Coronary artery (tissue), 2 donors: ENCODE measurements at regions not wholly inside any gene's neighbourhood (a gene's known extent, or its start where the extent isn't known, plus 50 kb on each side); places are given as distances from the start of the nearest gene placed in this dataset.

Experiments used
- DNase-seq: peaks from one replicate; pipeline ENCODE4 v3.0.0-alpha.2; 2017; ENCODE audit warnings: low spot score
- H3K27ac ChIP-seq, 2 donors: fragments of 200-600 bp; sonication (generic); one replicate each; pipeline ENCODE4 v1.5.1; 2016 to 2019
- H3K4me3 ChIP-seq: fragments of 200-600 bp; sonication (generic); 2 replicates; pipeline ENCODE4 v1.5.1; 2016; ENCODE audit warnings: mild to moderate bottlenecking, moderate library complexity
- CTCF ChIP-seq: fragments of 200-600 bp; sonication (generic); IDR thresholded peaks from one replicate; pipeline ENCODE4 v1.5.1; 2019; ENCODE audit warnings: antibody characterized with exemption

GRCh38 chr2:150319658-150320555 lies 167.6 kb downstream of the RND3 start:
- DNase-seq = no peak
- H3K4me3 ChIP-seq = no peak overlapping the region
- H3K27ac ChIP-seq = no peak overlapping the region

DNA sequence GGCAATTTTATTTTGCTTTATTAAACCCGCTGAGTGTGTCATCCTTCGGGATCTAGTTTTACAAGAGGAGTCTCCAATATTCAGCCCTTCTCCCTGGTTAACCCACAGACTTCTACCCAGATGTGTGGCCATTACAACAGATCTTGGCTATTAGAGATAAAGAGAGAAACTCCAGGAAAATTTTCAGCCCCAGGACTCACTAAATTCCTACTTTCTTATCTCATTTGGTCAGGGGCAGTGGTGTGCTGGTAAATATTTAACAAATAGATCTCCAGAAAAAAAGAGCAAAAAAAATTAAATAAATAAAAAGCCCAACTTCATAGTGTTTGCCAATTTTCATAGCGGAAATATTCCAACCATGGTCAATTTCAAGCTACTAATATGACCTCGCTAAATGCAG lies 168.4 kb downstream of the RND3 start:
- TF ChIP-seq CTCF = no peak
- no peak for DNase-seq
- Histone ChIP-seq H3K4me3 (no peak overlapping the region), H3K27ac (no peak overlapping the region)

More at GRCh38 chr2:150319658-150320555, 167.6 kb downstream of the RND3 start:
- no peak for TF ChIP-seq CTCF

GRCh38 chr2:150312271-150312670 lies 175.2 kb downstream of the RND3 start:
- DNase-seq = no peak
- TF ChIP-seq CTCF = no peak
- Histone ChIP-seq H3K4me3 (no peak overlapping the region), H3K27ac (no peak overlapping the region)

DNA sequence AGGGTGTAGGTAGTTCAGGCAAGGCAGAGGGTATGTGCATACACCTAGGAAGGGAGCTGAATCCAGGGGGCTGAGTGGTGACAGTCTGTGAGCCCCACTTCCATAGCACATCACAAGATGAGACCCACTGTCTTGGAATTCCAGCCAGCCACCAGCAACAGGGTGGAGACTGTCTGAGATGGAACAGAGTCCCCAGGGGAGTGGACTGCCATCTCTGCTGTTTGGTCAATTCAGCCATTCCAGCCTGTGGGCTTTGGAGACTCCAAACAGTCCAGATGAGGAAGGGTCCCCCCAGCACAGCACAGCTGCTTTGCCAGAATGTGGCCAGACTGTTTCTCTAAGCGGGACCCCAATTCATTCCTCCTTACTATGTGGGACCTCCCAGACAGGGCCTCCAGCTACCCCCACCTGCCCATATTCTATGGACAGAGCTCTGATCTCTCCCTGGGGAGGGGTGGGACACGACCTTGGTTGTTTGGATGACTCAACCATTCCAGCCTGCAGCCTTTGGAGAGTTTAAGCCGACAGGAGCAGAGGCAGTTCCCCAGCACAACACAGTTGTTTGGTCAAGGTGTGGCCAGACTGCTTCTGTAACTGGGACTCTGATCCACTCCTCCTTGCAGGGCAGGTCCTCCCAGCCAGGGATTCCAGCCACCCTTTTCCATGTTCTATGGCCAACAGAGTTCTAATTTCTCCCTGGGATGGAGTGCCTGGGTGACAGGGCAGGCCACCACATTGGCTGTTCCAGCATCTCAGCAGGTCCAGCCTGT lies 178.0 kb downstream of the RND3 start:
- TF ChIP-seq CTCF = no peak
- no peak overlapping the region for H3K27ac ChIP-seq
- no peak for DNase-seq
- H3K4me3 ChIP-seq = no peak overlapping the region

DNA sequence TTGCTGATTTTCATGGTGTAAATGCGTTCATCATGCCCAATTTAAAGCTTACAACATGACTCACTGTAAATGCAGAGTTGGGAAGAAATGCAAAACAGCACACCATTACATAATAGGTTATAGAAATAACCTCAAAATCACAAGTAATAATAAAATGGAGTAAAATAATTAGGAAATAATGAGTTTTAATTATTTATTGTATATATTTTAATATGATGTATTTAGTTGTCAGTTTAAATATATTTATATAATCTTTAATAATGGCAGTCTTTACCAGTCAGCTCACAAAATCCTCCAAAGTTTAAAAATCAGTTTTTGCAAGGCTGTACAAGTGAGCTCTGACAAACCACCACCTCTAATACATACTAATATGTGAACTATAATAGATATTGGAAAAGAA lies 180.2 kb downstream of the RND3 start:
- no peak overlapping the region for H3K27ac ChIP-seq
- no peak overlapping the region for H3K4me3 ChIP-seq
- no peak for DNase-seq
- TF ChIP-seq CTCF = no peak

GRCh38 chr2:150303281-150303680 lies 184.2 kb downstream of the RND3 start:
- no peak for DNase-seq
- no peak for TF ChIP-seq CTCF
- no peak overlapping the region for H3K27ac ChIP-seq
- no peak overlapping the region for H3K4me3 ChIP-seq
